HepG2 (cell line): ENCODE measurements at regions not wholly inside any gene's neighbourhood (a gene's known extent, or its start where the extent isn't known, plus 50 kb on each side); places are given as distances from the start of the nearest gene placed in this dataset.

Source experiments
- ATAC-seq: fragments of 200-7000 bp; cut with Tn5 transposase; 3 replicates; pipeline ENCODE4 v1.9.1; 2020; ENCODE audit warnings: mild to moderate bottlenecking, moderate library complexity
- BruUV-seq: library from RNA; stranded (reverse); fragments of 400-500 nt; replicated peaks from 2 replicates; lab custom pipeline; 2021; lab: Mats Ljungman, UMichigan
- CTCF ChIA-PET: fragments of 300-600 bp; formaldehyde crosslinking; extraction: SDS; loops from one replicate; lab custom pipeline; 2021; ENCODE audit warnings: low total read pairs, inconsistent platforms, low intra/inter-chr PET ratio; lab: Yijun Ruan, JAX
- POLR2A ChIA-PET: fragments of 350-600 bp; sonication (Branson Sonifier 250); formaldehyde crosslinking; loops from one replicate; lab custom pipeline; 2020; ENCODE audit warnings: antibody characterized with exemption, inconsistent platforms; lab: Yijun Ruan, JAX
- DNase-seq: peaks from one replicate; pipeline ENCODE4 v3.0.0-alpha.2; 2015; ENCODE audit warnings: low spot score
- FAIRE-seq: peaks from 3 replicates; lab custom pipeline; 2011; peaks lifted over from hg19 to GRCh38; lab: Jason Lieb, UNC
- H2AFZ ChIP-seq: one replicate; pipeline ENCODE4 v1.6.1; 2011; ENCODE audit warnings: low read length, inconsistent platforms
- H3K27ac ChIP-seq: fragments of 300-600 bp; 3 replicates; pipeline ENCODE4 v1.8.0; 2011; ENCODE audit warnings: mixed run types, mild to moderate bottlenecking, mixed read lengths, low read length, inconsistent platforms; ENCODE audit not compliant: insufficient read depth; ENCODE audit errors: extremely low read length
- H3K27me3 ChIP-seq, 2 experiments: fragments of 200-600 bp in 1 of 2; 2 replicates in 1 of 2; 3 replicates in 1 of 2; pipeline versions ENCODE4 v1.6.0 to v1.8.0; 2011; ENCODE audit warnings: low read length in 2 of 2, mild to moderate bottlenecking in 2 of 2, moderate library complexity in 2 of 2, inconsistent platforms in 1 of 2; ENCODE audit not compliant: insufficient read depth in 2 of 2, control insufficient read depth in 1 of 2
- H3K36me3 ChIP-seq, 2 experiments: fragments of 200-600 bp in 1 of 2; replicated peaks in 1 of 2; 2 replicates in 1 of 2; 3 replicates in 1 of 2; pipeline versions ENCODE4 v1.5.1 to v1.8.0; 2011; ENCODE audit warnings: low read length in 2 of 2, inconsistent platforms in 1 of 2; ENCODE audit not compliant: insufficient read depth in 2 of 2, control insufficient read depth in 1 of 2
- H3K4me1 ChIP-seq: 2 replicates; pipeline ENCODE4 v1.5.1; 2012; ENCODE audit warnings: low read length, inconsistent platforms; ENCODE audit not compliant: insufficient read depth
- H3K4me2 ChIP-seq: 2 replicates; pipeline ENCODE4 v1.6.0; 2011; ENCODE audit warnings: low read depth, low read length, inconsistent platforms
- H3K4me3 ChIP-seq, 3 experiments: fragments of 200-600 bp in 1 of 3; sonication (generic), shearing (Covaris generic) in 1 of 3; replicated peaks in 1 of 3; 2 replicates each; pipeline ENCODE4 v1.5.1; 2011 to 2016; ENCODE audit warnings: low read length in 3 of 3, inconsistent platforms in 2 of 3, low read depth in 2 of 3, mild to moderate bottlenecking in 2 of 3, control low read depth in 1 of 3, mixed read lengths in 1 of 3; ENCODE audit not compliant: insufficient read depth in 1 of 3
- H3K79me2 ChIP-seq: one replicate; pipeline ENCODE4 v1.6.1; 2011; ENCODE audit warnings: low read length, inconsistent platforms; ENCODE audit not compliant: insufficient read depth
- H3K9ac ChIP-seq: 2 replicates; pipeline ENCODE4 v1.6.0; 2011; ENCODE audit warnings: mild to moderate bottlenecking, low read depth, low read length, inconsistent platforms; ENCODE audit not compliant: insufficient read depth
- H3K9me3 ChIP-seq: 2 replicates; pipeline ENCODE4 v1.5.1; 2012; ENCODE audit warnings: mild to moderate bottlenecking, low read length
- H4K20me1 ChIP-seq: 2 replicates; pipeline ENCODE4 v1.6.0; 2011; ENCODE audit warnings: inconsistent platforms, mild to moderate bottlenecking, low read length, moderate library complexity; ENCODE audit not compliant: insufficient read depth
- ARNTL ChIP-seq: sonication (generic); formaldehyde crosslinking; IDR thresholded peaks from 2 replicates; pipeline ENCODE4 v1.4.0; 2020; ENCODE audit warnings: mild to moderate bottlenecking, missing genetic modification reagents
- HOXD1 ChIP-seq: sonication (generic); formaldehyde crosslinking; IDR thresholded peaks from 2 replicates; pipeline ENCODE4 v1.5.0; 2020; ENCODE audit warnings: missing genetic modification reagents
- LBX2 ChIP-seq: sonication (generic); formaldehyde crosslinking; IDR thresholded peaks from 2 replicates; pipeline ENCODE4 v1.5.0; 2020; ENCODE audit warnings: missing genetic modification reagents, mild to moderate bottlenecking, borderline replicate concordance
- RCOR2 ChIP-seq: IDR thresholded peaks from 2 replicates; pipeline ENCODE4 v1.6.1; 2016; ENCODE audit warnings: missing biosample characterization, missing genetic modification reagents
- SAFB2 ChIP-seq: sonication (generic); formaldehyde crosslinking; IDR thresholded peaks from 2 replicates; pipeline ENCODE4 v1.5.1; 2020; ENCODE audit warnings: missing genetic modification reagents, low read depth, mild to moderate bottlenecking, borderline replicate concordance
- SKI ChIP-seq: fragments of 450-650 bp; IDR thresholded peaks from one replicate; pipeline ENCODE4 v1.6.1; 2018; ENCODE audit warnings: mild to moderate bottlenecking; ENCODE audit not compliant: partially characterized antibody
- TBX2 ChIP-seq: sonication (generic); formaldehyde crosslinking; IDR thresholded peaks from 2 replicates; pipeline ENCODE4 v1.5.0; 2020; ENCODE audit warnings: missing genetic modification reagents, mild to moderate bottlenecking, borderline replicate concordance
- U2AF1 ChIP-seq: fragments of 200-400 bp; formaldehyde crosslinking; optimal IDR thresholded peaks from 2 replicates; pipeline ENCODE3; 2017; ENCODE audit warnings: mild to moderate bottlenecking, low read depth, low read length
- YEATS4 ChIP-seq: sonication (generic); formaldehyde crosslinking; IDR thresholded peaks from 2 replicates; pipeline ENCODE4 v1.4.0; 2020; ENCODE audit warnings: missing genetic modification reagents, borderline replicate concordance
- ZBTB21 ChIP-seq: sonication (generic); formaldehyde crosslinking; IDR thresholded peaks from 2 replicates; pipeline ENCODE4 v1.4.0; 2020; ENCODE audit warnings: missing genetic modification reagents
- ZFAT ChIP-seq: sonication (generic); formaldehyde crosslinking; conservative IDR thresholded peaks from 2 replicates; pipeline ENCODE4 v1.8.1; 2023; ENCODE audit warnings: missing genetic modification reagents, inconsistent platforms
- ZNF496 ChIP-seq: sonication (generic); formaldehyde crosslinking; IDR thresholded peaks from 2 replicates; pipeline ENCODE4 v1.8.1; 2023; ENCODE audit warnings: mild to moderate bottlenecking, moderate library complexity, missing genetic modification reagents; ENCODE audit not compliant: insufficient replicate concordance
- WGBS: methylation state at CpG from one replicate; pipeline ENCODE4 v1.1.6; 2017; ENCODE audit warnings: low lambda C conversion rate; 5-methylcytosine and 5-hydroxymethylcytosine counted together
- in situ Hi-C: cut with HindIII; loops from 2 replicates; pipeline ENCODE4 v1.10.0; 2017; ENCODE audit warnings: low pct_unique_long_range_greater_than_20kb; ENCODE audit not compliant: extremely low pct_ligation_motif_present
- intact Hi-C: fragments of 100-400 bp; cut with micrococcal nuclease; formaldehyde crosslinking; loops from one replicate; pipeline ENCODE4 v1.10.0; 2022; ENCODE audit not compliant: unreplicated experiment

- no peaks in the 10 kb centered on the region for H4K20me1 ChIP-seq
- no peak overlapping the region for H3K9ac ChIP-seq
- ATAC-seq (no peak), DNase-seq (no peak), FAIRE-seq (no peak)
- ChIA-PET POLR2A (no interaction called here), CTCF (no interaction called here)
- H3K4me2 ChIP-seq, result no peak overlapping the region
- no peaks in the 10 kb centered on the region for H3K27me3 ChIP-seq
- WGBS, result 0% methylated on average over 3 of the region's 3 CpGs
- no peaks in the 10 kb centered on the region for H3K9me3 ChIP-seq
- H2AFZ ChIP-seq, result no peak overlapping the region
- no peaks in the 10 kb centered on the region for H3K79me2 ChIP-seq
- no peak for TF ChIP-seq SAFB2
- TF ChIP-seq ZFAT (CRISPR knock-in tag), result no peak
- TF ChIP-seq YEATS4 (CRISPR knock-in tag), result no peak
- no peak for TF ChIP-seq ZNF496 (CRISPR knock-in tag)
- in situ Hi-C loops, result no loop called here
- intact Hi-C loops, result no loop called here
- no peaks in the 10 kb centered on the region for H3K36me3 ChIP-seq
- BruUV-seq, result no TSS peak
- no peak overlapping the region for H3K27ac ChIP-seq
- no peak overlapping the region for H3K4me3 ChIP-seq
- no peaks in the 10 kb centered on the region for H3K4me1 ChIP-seq
Measured at GRCh38 chr3:18225709-18226108, 199.4 kb downstream of the SATB1 start.

- in situ Hi-C loops (no loop called here), intact Hi-C loops (no loop called here)
- no peak for TF ChIP-seq ARNTL (CRISPR knock-in tag)
- TF ChIP-seq ZBTB21, result no peak
- TF ChIP-seq U2AF1, result no peak
- TF ChIP-seq LBX2, result no peak
- no peak for TF ChIP-seq TBX2
- no peak for TF ChIP-seq HOXD1 (CRISPR knock-in tag)
- TF ChIP-seq SKI, result no peak
- TF ChIP-seq RCOR2 (CRISPR knock-in tag), result no peak
- Histone ChIP-seq H3K27me3 (no peaks in the 10 kb centered on the region), H3K4me1 (no peaks in the 10 kb centered on the region), H3K27ac (no peak overlapping the region), H3K4me3 (no peak overlapping the region), H2AFZ (no peak overlapping the region), H3K4me2 (no peak overlapping the region), H4K20me1 (no peaks in the 10 kb centered on the region), H3K79me2 (no peaks in the 10 kb centered on the region), H3K9ac (no peak overlapping the region), H3K36me3 (no peaks in the 10 kb centered on the region), H3K9me3 (no peaks in the 10 kb centered on the region)
- 0% methylated on average over 2 of the region's 2 CpGs for WGBS
- FAIRE-seq (no peak), ATAC-seq (no peak), DNase-seq (no peak)
- BruUV-seq, result no TSS peak
- CTCF ChIA-PET, result no interaction called here
- POLR2A ChIA-PET, result no interaction called here
Measured at GRCh38 chr3:18224426-18224825, 200.7 kb downstream of the SATB1 start.
